Thoracic aorta (tissue), 2 donors: ENCODE measurements at regions not wholly inside any gene's neighbourhood (a gene's known extent, or its start where the extent isn't known, plus 50 kb on each side); places are given as distances from the start of the nearest gene placed in this dataset.

Experiments used
- ATAC-seq: fragments of 150-250 bp; one replicate; pipeline ENCODE4 v1.8.0; 2017; ENCODE audit warnings: low read depth; ENCODE audit not compliant: insufficient number of reproducible peaks, low FRiP score
- DNase-seq: peaks from one replicate; pipeline ENCODE4 v3.0.0-alpha.2; 2020; ENCODE audit warnings: low spot score
- H3K27ac ChIP-seq, 2 donors: fragments of 200-600 bp; sonication (generic); 1 replicate in 1 of 2; 2 replicates in 1 of 2; pipeline ENCODE4 v1.5.1; 2016; ENCODE audit warnings: mild to moderate bottlenecking in 2 of 2, moderate library complexity in 2 of 2
- H3K27me3 ChIP-seq: fragments of 200-600 bp; sonication (generic); replicated peaks from 2 replicates; pipeline ENCODE4 v1.6.0; 2016; ENCODE audit warnings: mild to moderate bottlenecking; ENCODE audit not compliant: insufficient read depth
- H3K36me3 ChIP-seq: fragments of 200-600 bp; sonication (generic); one replicate; pipeline ENCODE4 v1.5.1; 2016
- H3K4me1 ChIP-seq, 2 donors: fragments of 200-600 bp; sonication (generic); 1 replicate in 1 of 2; 2 replicates in 1 of 2; pipeline versions ENCODE4 v1.5.1 to v1.6.0; 2016; ENCODE audit warnings: low read depth in 2 of 2, mild to moderate bottlenecking in 1 of 2; ENCODE audit not compliant: control insufficient read depth in 1 of 2
- H3K4me3 ChIP-seq: fragments of 200-600 bp; sonication (generic); 2 replicates; pipeline ENCODE4 v1.5.1; 2016; ENCODE audit warnings: mild to moderate bottlenecking
- H3K9me3 ChIP-seq: fragments of 200-600 bp; sonication (generic); 2 replicates; pipeline ENCODE4 v1.5.1; 2016
- CTCF ChIP-seq: fragments of 200-600 bp; sonication (generic); IDR thresholded peaks from one replicate; pipeline ENCODE4 v1.5.1; 2019; ENCODE audit warnings: antibody characterized with exemption

GRCh38 chr3:3586336-3586735 lies 212.9 kb upstream of the LRRN1 start:
- no peak for TF ChIP-seq CTCF
- ATAC-seq, result no peak
- Histone ChIP-seq H3K27ac (no peak overlapping the region), H3K27me3 (no peaks in the 10 kb centered on the region), H3K4me3 (no peak overlapping the region), H3K36me3 (no peaks in the 10 kb centered on the region), H3K4me1 (peaks cover 0 to 6% of the 10 kb centered on the region in 2 donors), H3K9me3 (no peaks in the 10 kb centered on the region)
- DNase-seq, result no peak

GRCh38 chr3:3579658-3580057 lies 219.6 kb upstream of the LRRN1 start:
- DNase-seq, result no peak
- Histone ChIP-seq H3K4me1 (peaks cover 0 to 5% of the 10 kb centered on the region in 2 donors), H3K27ac (no peak overlapping the region), H3K4me3 (no peak overlapping the region), H3K36me3 (no peaks in the 10 kb centered on the region), H3K9me3 (no peaks in the 10 kb centered on the region), H3K27me3 (no peaks in the 10 kb centered on the region)
- ATAC-seq, result no peak
- no peak for TF ChIP-seq CTCF

- Histone ChIP-seq H3K27ac (no peak overlapping the region), H3K27me3 (no peaks in the 10 kb centered on the region), H3K9me3 (no peaks in the 10 kb centered on the region), H3K4me3 (no peak overlapping the region), H3K4me1 (peaks cover 0 to 5% of the 10 kb centered on the region in 2 donors), H3K36me3 (no peaks in the 10 kb centered on the region)
- no peak for TF ChIP-seq CTCF
- ATAC-seq (no peak), DNase-seq (no peak)
These were observed 220.5 kb upstream of the LRRN1 start for GRCh38 chr3:3578718-3579117.

GRCh38 chr3:3577823-3578222 lies 221.4 kb upstream of the LRRN1 start:
- ATAC-seq, result no peak
- TF ChIP-seq CTCF, result no peak

GRCh38 chr3:3573341-3573740 lies 225.9 kb upstream of the LRRN1 start:
- no peak for ATAC-seq
- no peaks in the 10 kb centered on the region for H3K36me3 ChIP-seq
- no peaks in the 10 kb centered on the region for H3K9me3 ChIP-seq
- no peaks in the 10 kb centered on the region for H3K27me3 ChIP-seq
- no peak overlapping the region for H3K27ac ChIP-seq
- H3K4me1 ChIP-seq, result no peaks in the 10 kb centered on the region
- TF ChIP-seq CTCF, result no peak
- no peak for DNase-seq
- H3K4me3 ChIP-seq, result no peak overlapping the region

More at GRCh38 chr3:3577823-3578222, 221.4 kb upstream of the LRRN1 start:
- Histone ChIP-seq H3K36me3 (no peaks in the 10 kb centered on the region), H3K27ac (no peak overlapping the region), H3K4me3 (no peak overlapping the region), H3K27me3 (no peaks in the 10 kb centered on the region), H3K4me1 (peaks cover 0 to 5% of the 10 kb centered on the region in 2 donors), H3K9me3 (no peaks in the 10 kb centered on the region)
- DNase-seq, result no peak
